Endodermal cell (in vitro differentiated cells): ENCODE measurements at regions not wholly inside any gene's neighbourhood (a gene's known extent, or its start where the extent isn't known, plus 50 kb on each side); places are given as distances from the start of the nearest gene placed in this dataset.
A peak's percentile ranks its signal among the peaks of the same experiment; 100 is the strongest.
"Not testable (repeated sequence)": the region's sequence is repeated elsewhere in the genome, so short reads cannot be mapped to it uniquely, and the experiment has no call there.

ENCODE experiments used
- DNase-seq: peaks from one replicate; pipeline ENCODE4 v3.0.0-alpha.2; 2017
- H3K27ac ChIP-seq: 2 replicates; pipeline ENCODE4 v1.5.1; 2013; ENCODE audit warnings: mild to moderate bottlenecking, low read depth, low read length, moderate library complexity
- H3K27me3 ChIP-seq: 2 replicates; pipeline ENCODE4 v1.6.1; 2013; ENCODE audit warnings: mild to moderate bottlenecking, low read length, moderate library complexity; ENCODE audit not compliant: insufficient read depth, control insufficient read depth, poor library complexity, severe bottlenecking
- H3K36me3 ChIP-seq: 2 replicates; pipeline ENCODE4 v1.7.0; 2013; ENCODE audit warnings: mild to moderate bottlenecking, low read length, moderate library complexity; ENCODE audit not compliant: control insufficient read depth, insufficient read depth
- H3K4me1 ChIP-seq: one replicate; pipeline ENCODE4 v1.7.0; 2013; ENCODE audit warnings: low read length; ENCODE audit not compliant: control insufficient read depth, insufficient read depth
- H3K4me3 ChIP-seq: 2 replicates; pipeline ENCODE4 v1.5.1; 2013; ENCODE audit warnings: mild to moderate bottlenecking, low read length, moderate library complexity
- H3K9ac ChIP-seq: 2 replicates; pipeline ENCODE4 v1.6.1; 2013; ENCODE audit warnings: mild to moderate bottlenecking, low read length, moderate library complexity; ENCODE audit not compliant: poor library complexity, severe bottlenecking; ENCODE audit errors: extremely low read depth
- H3K9me3 ChIP-seq: 2 replicates; pipeline ENCODE4 v1.6.1; 2013; ENCODE audit warnings: mild to moderate bottlenecking, low read length, moderate library complexity; ENCODE audit not compliant: control insufficient read depth
- H3K27ac Mint-ChIP-seq: 2 replicates; pipeline ENCODE4 v1.8.0; 2020; ENCODE audit warnings: mixed read lengths
- H3K27me3 Mint-ChIP-seq: 2 replicates; pipeline ENCODE4 v1.8.0; 2021; ENCODE audit warnings: mild to moderate bottlenecking, mixed read lengths; ENCODE audit not compliant: insufficient read depth
- H3K36me3 Mint-ChIP-seq: 2 replicates; pipeline ENCODE4 v1.8.0; 2020; ENCODE audit warnings: low read depth, mixed read lengths
- H3K4me1 Mint-ChIP-seq: 2 replicates; pipeline ENCODE4 v1.8.0; 2020; ENCODE audit warnings: mixed read lengths
- H3K4me3 Mint-ChIP-seq: 2 replicates; pipeline ENCODE4 v1.8.0; 2020; ENCODE audit warnings: mild to moderate bottlenecking, moderate library complexity, mixed read lengths
- H3K9me3 Mint-ChIP-seq: 2 replicates; pipeline ENCODE4 v1.8.0; 2020; ENCODE audit warnings: mild to moderate bottlenecking, mixed read lengths
- WGBS, 2 experiments: methylation state at CpG; one replicate each; pipeline versions ENCODE4 v1.1.5 to v1.1.7; 2013; ENCODE audit warnings: missing lambda C conversion rate in 2 of 2, mixed read lengths in 1 of 2; ENCODE audit not compliant: insufficient coverage in 1 of 2, insufficient read length in 1 of 2; 5-methylcytosine and 5-hydroxymethylcytosine counted together
- TF ChIP-seq, protein P1 (sequence below): fragments of 200-600 bp; sonication (generic); conservative IDR thresholded peaks from 2 replicates; pipeline ENCODE4 v1.5.0; 2021; ENCODE audit warnings: antibody characterized with exemption, mild to moderate bottlenecking

DNA sequence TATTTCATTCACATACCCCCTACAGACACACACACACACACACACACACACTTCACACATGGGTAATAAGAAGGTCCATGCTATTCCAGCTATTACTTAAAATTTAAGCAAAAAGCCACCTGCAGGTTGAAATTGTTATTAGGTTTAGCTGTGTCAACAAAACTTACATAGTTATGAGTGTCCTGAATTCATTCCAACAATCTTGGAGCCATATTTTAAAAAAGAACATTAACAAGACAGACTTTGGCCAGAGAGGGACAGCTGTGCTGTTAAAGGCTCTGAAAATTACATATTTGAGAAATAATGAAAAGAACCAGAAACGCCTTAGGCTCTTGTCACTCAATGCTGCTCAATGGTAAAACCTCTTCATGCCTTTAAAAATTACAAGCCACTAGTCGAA is 455.3 kb downstream of the EPM2A start:
- H3K9me3 Mint-ChIP-seq, result no peaks in the 10 kb centered on the region

DNA sequence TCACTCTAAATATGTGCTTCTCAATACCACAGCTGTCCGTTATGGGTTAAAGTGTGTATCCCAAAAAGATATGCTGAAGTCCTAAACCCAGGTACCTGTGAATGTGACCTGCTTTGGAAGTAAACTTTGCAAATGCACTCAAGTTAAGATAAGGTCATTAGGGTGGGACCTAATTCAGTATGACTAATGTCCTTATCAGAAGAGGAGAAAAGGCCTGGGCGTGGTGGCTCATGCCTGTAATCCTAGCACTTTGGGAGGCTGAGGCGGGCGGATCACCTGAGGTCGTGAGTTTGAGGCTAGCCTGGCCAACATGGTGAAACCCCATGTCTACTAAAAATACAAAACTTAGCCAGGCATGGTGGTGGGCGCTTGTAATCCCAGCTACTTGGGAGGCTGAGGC is 452.1 kb downstream of the EPM2A start:
- not testable (repeated sequence) for H3K4me3 Mint-ChIP-seq, H3K4me3 ChIP-seq, H3K36me3 Mint-ChIP-seq, H3K27me3 Mint-ChIP-seq, DNase-seq, H3K4me1 Mint-ChIP-seq, H3K9me3 Mint-ChIP-seq, H3K36me3 ChIP-seq, H3K9ac ChIP-seq, H3K9me3 ChIP-seq, H3K27me3 ChIP-seq, H3K27ac ChIP-seq, H3K4me1 ChIP-seq, H3K27ac Mint-ChIP-seq
- 84 to 100% methylated on average over 2 to 5 of the region's 6 CpGs for WGBS, 2 experiments

More for the DNA sequence above, 455.3 kb downstream of the EPM2A start:
- 100% methylated on average over 1 of the region's 2 CpGs; no CpG with 5 or more reads in 1 of the 2 experiments for WGBS, 2 experiments
- Mint-ChIP-seq H3K27me3 (no peaks in the 10 kb centered on the region), H3K27ac (no peak overlapping the region), H3K36me3 (no peaks in the 10 kb centered on the region), H3K4me1 (no peaks in the 10 kb centered on the region), H3K4me3 (no peak overlapping the region)
- DNase-seq, result no peak
- no peaks in the 10 kb centered on the region for H3K36me3 ChIP-seq
- no peaks in the 10 kb centered on the region for H3K4me1 ChIP-seq
- TF ChIP-seq, protein P1, sequence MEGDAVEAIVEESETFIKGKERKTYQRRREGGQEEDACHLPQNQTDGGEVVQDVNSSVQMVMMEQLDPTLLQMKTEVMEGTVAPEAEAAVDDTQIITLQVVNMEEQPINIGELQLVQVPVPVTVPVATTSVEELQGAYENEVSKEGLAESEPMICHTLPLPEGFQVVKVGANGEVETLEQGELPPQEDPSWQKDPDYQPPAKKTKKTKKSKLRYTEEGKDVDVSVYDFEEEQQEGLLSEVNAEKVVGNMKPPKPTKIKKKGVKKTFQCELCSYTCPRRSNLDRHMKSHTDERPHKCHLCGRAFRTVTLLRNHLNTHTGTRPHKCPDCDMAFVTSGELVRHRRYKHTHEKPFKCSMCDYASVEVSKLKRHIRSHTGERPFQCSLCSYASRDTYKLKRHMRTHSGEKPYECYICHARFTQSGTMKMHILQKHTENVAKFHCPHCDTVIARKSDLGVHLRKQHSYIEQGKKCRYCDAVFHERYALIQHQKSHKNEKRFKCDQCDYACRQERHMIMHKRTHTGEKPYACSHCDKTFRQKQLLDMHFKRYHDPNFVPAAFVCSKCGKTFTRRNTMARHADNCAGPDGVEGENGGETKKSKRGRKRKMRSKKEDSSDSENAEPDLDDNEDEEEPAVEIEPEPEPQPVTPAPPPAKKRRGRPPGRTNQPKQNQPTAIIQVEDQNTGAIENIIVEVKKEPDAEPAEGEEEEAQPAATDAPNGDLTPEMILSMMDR, result no peak
- H3K27ac ChIP-seq, result no peak overlapping the region
- no peak overlapping the region for H3K4me3 ChIP-seq
- H3K9me3 ChIP-seq, result peaks cover 8% of the 10 kb centered on the region
- no peaks in the 10 kb centered on the region for H3K27me3 ChIP-seq
- no peak overlapping the region for H3K9ac ChIP-seq

DNA sequence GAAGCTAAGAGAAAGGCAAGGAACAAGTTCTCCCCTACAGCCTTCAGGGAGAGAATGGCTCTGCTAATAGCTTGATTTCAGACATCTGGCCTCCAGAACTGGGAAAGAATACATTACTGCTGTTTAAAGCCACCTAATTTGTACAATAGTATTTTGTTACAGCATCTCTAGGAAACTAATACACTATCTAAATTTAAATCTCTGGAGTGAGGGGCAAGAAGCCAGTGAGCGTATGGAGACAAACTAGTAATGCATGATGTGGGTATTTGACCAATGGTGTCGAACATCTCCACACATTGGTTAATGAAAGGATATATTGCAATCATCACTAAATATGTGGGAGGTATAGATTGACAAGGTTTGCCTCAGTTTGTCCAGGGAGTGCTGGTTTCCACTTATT is 451.5 kb downstream of the EPM2A start:
- Histone ChIP-seq H3K36me3 (no peaks in the 10 kb centered on the region), H3K9me3 (peaks cover 11% of the 10 kb centered on the region), H3K27ac (no peak overlapping the region), H3K9ac (no peak overlapping the region), H3K4me1 (no peaks in the 10 kb centered on the region), H3K4me3 (peak overlapping the region; percentile 22), H3K27me3 (no peaks in the 10 kb centered on the region)
- H3K27me3 Mint-ChIP-seq, result no peaks in the 10 kb centered on the region
- no peak overlapping the region for H3K27ac Mint-ChIP-seq
- TF ChIP-seq, protein P1, result no peak
- no peaks in the 10 kb centered on the region for H3K9me3 Mint-ChIP-seq
- H3K4me1 Mint-ChIP-seq, result no peaks in the 10 kb centered on the region
- H3K4me3 Mint-ChIP-seq, result no peak overlapping the region
- no peak for DNase-seq
- 100% methylated on average over 2 of the region's 2 CpGs; no CpG with 5 or more reads in 1 of the 2 experiments for WGBS, 2 experiments
- no peaks in the 10 kb centered on the region for H3K36me3 Mint-ChIP-seq

DNA sequence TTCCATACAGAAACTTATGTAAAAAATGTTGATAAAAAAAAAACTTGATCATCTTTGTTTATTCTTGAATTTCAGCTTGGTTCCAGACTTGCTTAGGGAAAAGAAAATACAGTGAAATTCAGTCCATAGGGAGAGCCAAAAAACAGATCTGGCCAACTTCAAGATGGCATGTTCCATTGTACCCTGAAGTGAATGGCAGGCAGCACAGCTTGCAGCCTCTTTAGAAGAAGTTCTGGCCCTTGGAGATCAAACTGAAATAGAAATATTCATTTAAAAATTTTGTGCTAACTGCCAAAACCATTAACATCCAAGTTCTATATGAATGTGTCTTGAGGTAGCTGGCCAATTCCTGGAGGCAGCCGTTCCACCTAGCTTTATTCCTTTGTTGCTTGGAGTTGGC is 448.4 kb downstream of the EPM2A start:
- H3K4me3 Mint-ChIP-seq, result no peak overlapping the region

More for the DNA sequence above, 448.4 kb downstream of the EPM2A start:
- Histone ChIP-seq H3K4me3 (no peak overlapping the region), H3K36me3 (no peaks in the 10 kb centered on the region), H3K9me3 (peaks cover 15% of the 10 kb centered on the region), H3K27me3 (no peaks in the 10 kb centered on the region), H3K4me1 (no peaks in the 10 kb centered on the region), H3K9ac (no peak overlapping the region), H3K27ac (no peak overlapping the region)
- no peaks in the 10 kb centered on the region for H3K4me1 Mint-ChIP-seq
- 93 to 100% methylated on average over 1 of the region's 1 CpG for WGBS, 2 experiments
- no peak for DNase-seq
- TF ChIP-seq, protein P1, result no peak
- H3K36me3 Mint-ChIP-seq, result no peaks in the 10 kb centered on the region
- no peak overlapping the region for H3K27ac Mint-ChIP-seq
- H3K9me3 Mint-ChIP-seq, result peaks cover 4% of the 10 kb centered on the region
- H3K27me3 Mint-ChIP-seq, result no peaks in the 10 kb centered on the region
